HG03571 (cell line): ENCODE measurements at regions not wholly inside any gene's neighbourhood (a gene's known extent, or its start where the extent isn't known, plus 50 kb on each side); places are given as distances from the start of the nearest gene placed in this dataset.

Experiments used
- ATAC-seq: cut with Tn5 transposase; IDR thresholded peaks from one replicate; pipeline ENCODE4 v1.9.1; 2021; ENCODE audit not compliant: unreplicated experiment

DNA sequence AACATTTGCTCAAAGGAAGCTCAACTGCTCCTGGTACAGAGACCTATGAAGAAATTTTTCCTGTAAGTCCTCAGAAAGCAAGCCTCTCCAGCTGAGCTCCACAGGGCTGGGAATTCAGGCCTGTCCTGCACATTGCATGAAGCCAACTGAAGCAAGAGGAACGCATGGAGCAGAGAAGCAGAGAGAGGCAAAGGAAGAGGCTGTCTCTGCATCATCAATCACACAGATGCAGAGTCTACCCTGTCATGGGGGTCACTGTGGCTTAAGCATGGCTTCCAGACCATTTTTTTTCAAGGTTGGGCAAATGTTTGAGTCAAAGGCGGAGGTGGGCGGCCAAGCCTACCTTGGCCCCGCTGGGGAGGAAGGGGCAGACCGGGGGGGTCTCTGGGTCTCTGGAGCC, 110.3 kb upstream of the MSX1 start:
- ATAC-seq, result no peak

DNA sequence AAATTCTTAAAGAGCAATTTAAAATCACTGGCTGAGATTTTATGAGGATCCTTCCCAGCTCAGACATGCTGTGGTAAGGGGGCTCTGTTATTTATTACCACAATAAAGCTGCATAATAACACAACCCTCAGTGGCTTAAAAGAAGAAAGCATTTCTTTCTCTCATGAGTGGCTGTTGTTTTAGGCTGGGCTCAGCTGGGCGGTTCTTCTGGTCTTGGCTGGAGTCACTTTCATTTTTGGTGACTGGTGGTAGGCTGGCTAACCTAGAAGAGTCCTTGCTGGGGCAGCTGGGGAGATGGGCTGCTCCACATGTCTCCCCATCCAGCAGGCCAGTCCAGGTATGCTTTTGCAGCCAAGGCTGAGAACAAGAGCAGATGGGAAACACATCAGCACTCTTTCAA, 113.0 kb upstream of the MSX1 start:
- ATAC-seq, result no peak

DNA sequence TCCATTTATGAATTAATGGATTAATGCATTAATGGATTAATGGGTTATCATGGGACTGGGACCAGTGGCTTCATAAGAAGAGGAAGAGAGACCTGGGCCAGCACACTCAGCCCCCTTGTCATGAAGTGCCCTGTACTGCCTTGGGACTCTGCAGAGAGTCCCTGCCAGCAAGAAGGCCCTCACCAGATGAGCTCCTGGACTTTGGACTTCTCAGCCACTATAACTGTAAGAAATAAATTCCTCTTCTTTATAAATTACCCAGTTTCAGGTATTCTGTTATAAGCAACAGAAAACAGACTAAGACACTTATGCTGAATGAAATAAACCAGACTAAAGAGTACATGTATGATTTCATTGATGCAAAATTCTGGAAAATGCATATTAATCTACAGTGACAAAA, 119.4 kb upstream of the MSX1 start:
- ATAC-seq, result no peak

DNA sequence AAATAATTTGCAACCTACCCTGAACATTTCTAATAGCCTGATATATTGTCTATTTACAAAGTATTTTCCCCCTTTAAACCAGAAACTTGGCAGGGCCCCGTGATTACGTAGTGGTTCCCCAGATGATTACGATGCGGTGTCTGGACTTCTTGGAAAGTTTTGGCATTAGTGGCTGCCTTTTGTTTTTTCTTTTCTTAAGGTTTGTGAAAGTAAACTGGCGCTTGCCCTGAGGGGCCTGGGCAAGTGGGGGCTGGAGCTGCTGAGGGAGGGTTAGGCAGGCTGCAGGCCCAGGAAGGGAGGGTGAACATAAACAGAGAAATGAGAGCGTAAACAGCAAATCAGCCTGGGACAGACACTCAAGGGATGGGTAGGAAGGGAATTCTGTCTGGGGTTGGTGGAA, 123.6 kb upstream of the MSX1 start:
- ATAC-seq, result no peak

DNA sequence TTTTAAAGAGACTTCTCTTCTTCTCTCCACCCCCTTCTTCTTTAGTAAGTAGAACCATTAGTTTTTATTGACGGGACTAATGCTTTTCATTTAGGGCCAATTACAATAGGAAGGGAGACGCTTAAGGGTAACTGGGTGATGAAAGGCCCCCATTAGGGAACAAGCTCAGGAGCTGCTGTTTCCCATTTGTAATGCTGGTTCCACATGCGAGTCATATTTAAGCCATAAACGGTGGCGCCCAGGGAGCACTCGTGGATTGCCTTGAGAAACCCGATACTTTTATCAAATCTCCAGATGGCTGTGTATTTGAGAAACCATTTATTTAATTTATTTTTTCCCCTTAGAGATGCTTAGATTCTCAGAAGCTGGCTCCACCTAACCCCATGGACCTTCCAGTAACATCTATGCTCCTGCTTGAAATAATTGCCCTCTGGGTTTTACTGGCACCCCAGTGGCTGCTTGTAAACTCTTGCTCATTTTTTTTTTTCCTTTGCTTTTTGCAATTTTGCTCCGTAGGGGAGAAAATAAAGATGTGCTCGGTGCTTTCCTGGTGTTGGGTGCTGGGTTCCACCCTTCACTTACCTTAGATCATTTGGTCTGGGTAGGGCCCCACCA, 124.2 kb upstream of the MSX1 start:
- ATAC-seq, result no peak

DNA sequence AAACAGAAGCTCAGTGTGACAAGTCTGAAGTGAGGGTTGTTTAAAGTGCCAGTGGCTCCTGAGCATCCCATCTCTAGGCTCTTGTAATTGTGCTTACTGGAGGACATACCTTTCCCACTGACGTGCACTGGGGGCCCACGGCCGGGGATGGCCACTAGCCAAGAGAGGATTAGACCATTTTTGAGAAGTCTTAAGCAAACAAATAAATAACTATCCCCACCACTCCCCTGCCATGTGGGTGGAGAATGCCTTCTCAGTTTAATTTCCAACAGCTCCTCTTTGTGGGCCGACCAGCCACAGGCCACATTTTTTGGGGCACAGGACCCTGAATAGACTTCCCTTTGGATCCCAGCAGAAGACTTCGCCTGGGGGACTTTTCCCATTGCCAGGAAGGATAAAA, 125.0 kb upstream of the MSX1 start:
- ATAC-seq, result no peak

DNA sequence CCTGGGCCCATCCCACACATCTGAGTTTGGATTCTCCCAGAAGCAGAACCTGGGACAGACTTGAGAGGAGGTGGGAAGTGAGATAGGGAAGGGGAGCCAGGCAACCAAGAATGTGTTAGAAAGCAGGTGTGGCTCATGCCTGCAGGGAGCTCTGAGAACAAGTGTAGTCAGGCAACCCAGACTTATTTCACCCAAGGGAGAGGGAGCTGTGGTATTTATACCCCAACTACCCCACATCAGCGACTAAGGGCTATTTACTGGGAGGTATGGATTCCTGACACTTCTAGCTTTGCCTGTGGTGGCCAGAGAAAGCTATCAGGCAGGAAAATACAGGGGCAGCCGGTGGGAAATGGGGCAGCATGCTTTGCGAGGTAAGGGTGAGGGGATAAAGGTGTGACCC, 125.8 kb upstream of the MSX1 start:
- no peak for ATAC-seq

DNA sequence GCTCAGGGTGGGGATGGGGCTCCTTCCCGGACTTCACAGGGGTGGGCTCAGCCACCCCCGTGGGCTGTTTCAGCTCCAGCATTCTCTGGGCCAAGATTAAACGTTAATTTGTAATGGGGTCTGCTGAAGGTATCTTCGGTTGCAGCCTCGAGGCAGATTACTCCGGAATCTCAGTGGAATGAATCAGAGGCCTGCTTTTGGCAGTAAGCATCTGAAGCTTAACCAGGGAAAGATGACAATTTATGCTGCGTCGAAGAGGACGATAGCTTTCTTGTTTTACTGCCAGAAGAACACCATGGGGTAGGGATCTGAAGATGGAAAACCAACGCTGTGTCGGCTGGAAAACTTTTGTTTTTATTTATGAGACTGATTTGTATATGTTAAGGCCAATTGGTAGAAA, 129.2 kb upstream of the MSX1 start:
- no peak for ATAC-seq

DNA sequence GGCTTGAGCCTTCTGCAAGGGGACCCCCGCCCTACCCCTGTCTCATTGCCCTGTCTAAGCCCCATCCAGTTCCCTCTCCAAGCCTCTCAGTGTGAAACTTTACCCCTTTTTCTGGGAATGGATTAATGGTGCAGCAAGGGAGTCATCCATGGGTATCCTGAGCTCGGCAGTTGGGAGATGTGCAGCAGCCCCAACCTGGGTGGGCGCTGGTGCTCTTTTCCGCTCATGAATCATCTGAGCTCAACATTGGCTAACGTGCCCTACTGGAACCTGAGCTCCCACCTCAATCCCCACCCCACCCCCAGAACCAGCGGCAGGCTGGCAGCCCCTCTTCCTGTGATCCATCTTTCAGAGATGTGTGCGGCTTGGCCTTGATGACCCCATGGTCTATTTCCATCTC, 130.3 kb upstream of the MSX1 start:
- ATAC-seq, result no peak

DNA sequence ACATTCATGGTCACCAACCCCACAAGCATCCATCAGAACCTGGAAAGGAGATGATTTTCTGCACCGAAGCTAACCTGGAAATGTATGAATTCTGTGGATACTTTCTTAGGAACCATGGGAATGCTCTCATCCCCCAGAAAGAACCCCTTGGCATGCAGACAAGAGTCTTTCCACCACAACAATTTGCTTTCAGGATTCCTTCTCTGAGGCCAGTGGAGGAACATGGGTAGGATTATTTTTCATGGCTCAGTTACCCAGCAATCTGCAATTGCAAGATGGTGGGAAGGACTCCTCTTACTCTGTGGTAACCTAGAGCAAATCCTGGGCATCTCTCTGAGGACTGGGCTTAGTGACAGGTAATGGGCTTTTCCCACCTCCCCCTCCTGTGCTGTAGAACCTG, 131.9 kb upstream of the MSX1 start:
- ATAC-seq, result no peak

DNA sequence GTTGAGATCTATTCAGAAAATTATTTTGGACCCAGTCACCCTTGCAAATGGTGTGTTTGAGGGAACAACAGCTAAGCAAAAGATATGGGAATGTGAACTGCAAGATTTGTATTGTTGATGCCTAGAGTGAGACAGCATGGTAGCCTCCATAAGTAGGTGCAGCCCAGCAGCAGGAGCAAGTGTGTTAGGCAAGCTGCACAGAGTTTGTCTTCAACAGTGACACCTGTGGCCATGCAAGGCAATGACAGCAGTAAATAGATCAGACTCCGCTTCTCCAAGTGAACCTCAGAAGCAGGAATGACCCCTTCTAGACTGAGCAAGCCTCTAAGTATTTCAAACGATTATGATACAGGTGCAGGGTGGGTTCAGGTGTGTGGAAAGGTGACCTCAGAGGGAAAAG, 133.4 kb upstream of the MSX1 start:
- ATAC-seq, result no peak

DNA sequence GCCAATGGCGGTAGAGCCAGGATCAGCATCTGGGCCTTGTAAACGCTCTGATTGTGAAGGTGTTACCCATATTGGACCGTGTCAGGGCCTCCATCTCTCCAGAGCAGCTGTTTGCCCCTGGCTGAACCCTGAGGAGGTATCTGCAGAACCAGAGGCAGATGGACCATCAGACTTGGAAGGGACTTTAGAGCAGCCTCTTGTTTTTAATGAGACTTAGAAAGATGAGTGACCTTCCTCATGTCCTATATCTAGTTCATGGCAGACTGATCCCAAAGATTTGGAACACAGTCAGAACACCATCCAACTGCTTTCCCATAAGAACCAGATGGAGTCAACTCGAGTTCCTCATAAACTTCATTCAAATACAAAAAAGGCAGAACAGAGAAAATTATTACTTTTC, 135.1 kb upstream of the MSX1 start:
- ATAC-seq, result no peak

DNA sequence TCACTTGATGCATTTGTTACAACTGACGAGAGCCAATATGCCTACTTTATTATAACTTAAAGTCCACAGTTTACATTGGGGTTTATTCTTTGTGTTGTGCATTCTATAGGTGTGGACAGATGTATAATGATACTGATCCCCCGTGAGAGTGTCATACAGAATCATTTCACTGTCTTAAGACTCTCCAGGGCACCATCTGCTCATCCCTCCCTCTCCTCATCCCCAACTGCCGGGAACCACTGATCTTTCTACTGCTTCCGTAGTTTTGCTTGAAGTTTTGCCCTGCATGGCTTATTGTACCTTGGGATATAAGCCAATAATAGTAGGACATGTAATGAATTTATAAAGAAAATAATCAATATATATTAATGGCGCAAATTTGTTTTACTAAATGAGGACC, 137.8 kb upstream of the MSX1 start:
- no peak for ATAC-seq

DNA sequence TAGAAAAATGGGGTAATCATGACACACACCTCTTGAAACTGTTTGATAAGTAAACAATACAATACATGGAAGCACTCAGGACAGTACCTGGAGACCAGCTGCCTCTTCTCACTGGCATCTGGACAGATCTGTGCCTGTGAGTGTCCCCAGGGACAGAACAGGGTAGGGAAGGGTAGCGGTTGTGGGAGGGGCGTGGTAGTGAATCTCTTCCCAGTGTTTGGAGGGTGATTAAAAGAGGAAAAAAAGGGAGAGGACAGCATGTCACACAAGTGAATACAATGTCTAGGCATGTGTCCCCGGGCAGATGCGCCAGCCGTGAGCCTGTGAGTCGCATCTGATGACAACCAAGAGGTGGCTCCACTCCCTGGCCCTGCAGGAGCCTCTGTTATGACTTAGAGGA, 138.8 kb upstream of the MSX1 start:
- no peak for ATAC-seq

DNA sequence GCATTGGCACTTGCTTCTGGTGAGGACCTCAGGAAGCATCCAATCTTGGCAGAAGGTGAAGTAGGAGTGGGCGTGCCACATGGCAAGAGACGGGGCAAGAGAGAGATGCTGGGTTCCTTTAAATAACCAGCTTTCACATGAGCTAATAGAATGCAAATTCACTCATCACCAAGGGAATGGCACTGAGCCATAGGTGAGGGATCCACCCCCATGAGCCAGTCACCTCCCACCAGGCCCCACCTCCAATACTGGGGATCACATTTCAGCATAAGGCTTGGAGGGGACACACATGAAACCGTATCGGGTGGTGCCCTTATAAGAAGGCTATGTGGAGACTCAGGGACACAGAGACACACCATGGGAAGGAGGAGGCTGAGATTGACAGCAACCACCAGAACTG, 140.0 kb upstream of the MSX1 start:
- no peak for ATAC-seq

DNA sequence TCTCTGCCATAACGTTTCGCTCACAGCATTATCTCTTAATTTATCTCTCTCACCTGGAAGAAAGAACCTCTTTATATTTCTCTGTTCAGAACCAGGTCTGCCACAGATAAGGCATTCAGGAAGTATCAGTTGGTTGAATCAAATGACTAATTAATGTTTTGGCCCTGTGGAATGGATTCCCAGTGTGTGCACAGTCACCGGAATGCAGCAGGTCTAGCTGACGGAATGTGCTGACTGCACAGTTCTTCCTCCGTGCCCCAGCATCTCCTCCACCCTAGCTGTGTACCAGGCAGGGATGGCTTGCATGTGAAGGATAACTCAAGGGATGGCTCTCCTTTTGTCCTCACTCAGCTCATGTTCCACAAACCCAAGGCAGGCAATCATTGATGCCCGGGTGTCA, 141.8 kb upstream of the MSX1 start:
- no peak for ATAC-seq

DNA sequence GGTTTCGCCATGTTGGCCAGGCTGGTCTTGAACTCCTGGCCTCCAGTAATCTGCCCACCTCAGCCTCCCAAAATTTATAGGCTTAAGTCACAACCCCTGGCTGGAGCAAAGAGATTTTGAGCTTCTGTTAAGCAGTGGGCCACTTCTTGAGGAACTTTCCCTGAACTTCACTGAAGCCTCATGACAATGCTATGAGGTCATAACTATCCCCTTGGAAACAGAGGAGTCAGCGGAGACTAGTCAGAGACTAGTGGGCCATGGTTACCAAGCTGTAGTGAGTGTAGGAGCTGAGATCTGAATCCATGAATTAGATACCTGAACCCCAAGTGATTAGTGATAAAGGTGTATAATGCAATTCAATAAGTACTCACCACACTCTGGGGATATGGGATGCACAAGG, 145.1 kb upstream of the MSX1 start:
- no peak for ATAC-seq

DNA sequence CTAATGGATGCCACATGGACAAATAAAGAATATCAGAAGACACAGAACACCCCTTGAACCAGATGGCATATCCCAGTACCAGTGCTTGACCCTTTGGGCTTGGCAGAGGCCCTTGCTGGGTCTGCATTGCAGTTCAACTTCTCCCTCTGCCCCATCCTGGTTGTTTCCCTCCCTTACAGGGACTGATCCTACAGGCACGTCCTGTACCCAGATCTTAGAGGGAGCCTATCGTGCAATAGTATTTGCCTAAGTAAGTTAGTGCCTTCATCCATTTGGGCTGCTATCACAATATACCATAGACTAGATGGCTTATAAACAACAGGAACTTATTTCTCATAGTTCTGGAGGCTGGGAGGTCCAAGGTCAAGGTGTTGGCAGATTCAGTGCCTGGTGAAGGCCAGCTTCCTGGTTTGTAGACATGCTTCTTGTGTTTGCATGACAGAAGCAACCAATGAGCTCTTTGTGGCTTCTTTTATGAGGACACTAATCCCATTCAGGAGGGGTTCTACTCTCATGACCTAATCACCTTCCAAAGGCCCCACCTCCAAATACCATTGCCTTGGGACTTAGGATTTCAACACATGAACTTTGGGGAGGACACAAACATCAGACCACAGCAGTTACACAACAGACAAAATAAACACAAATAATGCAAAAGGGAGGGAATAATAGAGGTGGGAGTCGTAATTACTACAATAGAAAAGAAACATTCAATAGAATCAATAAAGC, 146.5 kb upstream of the MSX1 start:
- ATAC-seq, result no peak

DNA sequence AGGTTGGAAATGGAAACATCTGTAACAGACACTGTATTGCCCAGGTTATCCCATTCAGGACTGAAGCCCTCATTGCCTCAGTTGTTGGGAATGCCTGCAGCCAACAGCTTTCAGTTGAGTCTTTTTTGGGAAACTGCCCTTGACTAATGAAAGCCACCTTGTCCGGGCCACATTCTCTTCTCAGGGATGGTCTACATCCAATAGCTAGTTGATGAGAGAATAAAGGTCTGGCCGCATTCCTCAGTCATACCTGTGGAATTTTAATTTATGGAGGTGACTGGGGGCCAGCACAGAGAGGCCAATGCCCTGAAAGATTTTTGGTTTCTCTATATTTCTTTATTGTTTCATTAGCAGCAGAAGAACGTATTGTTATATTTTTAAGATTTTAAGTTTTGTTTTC, 147.6 kb upstream of the MSX1 start:
- no peak for ATAC-seq

DNA sequence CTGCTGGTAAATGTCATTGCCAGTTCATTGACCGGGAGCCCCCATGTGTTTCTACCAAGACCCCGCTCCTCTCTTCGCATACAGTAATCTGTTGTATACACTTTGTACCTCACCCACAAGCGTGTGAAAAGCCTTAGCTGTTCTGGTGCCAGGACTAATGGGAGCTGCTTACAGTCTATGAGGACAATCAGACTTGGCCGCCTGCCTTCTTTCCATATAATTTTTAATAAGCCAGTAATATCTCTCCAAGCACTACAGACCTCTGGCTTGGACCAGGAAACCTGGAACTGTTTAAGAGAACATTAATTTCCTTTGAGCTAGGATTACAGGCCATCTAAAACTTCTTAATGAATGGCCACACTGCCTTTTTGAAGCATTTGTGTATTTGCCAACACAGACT, 149.7 kb upstream of the MSX1 start:
- no peak for ATAC-seq

DNA sequence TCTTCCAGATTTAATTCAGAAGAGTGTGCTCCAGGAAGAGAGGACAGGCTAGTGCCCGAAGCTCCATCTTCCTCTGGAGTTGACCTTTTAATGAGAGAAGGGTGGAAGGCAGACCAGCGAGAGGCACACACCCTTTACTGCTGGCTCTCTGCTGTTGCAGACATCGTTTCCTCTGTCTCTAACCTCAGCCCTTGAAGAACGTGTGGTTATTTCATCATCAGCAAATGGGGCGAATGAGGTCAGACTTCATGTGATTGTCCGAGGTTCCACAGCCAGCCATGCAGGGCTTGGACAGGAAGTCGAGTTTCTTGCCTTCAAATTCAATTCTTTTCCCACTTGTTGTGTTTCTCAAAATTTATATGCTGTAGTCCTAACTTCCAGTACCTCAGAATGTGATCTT, 155.2 kb upstream of the MSX1 start:
- ATAC-seq, result no peak

DNA sequence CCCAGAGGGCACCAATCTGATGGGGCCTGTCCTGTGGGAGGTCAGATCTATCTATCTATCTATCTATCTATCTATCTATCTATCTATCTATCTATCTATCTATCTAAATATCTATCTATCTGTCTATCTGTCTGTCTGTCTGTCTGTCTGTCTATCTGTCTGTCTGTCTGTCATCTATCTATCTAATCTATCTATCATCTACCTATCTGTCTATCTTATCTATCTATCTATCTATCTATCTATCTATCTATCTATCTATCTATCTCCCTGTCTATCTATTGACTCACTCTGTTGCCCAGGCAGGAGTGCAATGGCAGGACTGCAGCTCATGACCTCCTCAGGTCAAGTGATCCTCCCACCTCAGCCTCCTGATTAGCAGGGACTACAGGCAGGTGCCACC, 155.7 kb upstream of the STX18 start:
- no peak for ATAC-seq

DNA sequence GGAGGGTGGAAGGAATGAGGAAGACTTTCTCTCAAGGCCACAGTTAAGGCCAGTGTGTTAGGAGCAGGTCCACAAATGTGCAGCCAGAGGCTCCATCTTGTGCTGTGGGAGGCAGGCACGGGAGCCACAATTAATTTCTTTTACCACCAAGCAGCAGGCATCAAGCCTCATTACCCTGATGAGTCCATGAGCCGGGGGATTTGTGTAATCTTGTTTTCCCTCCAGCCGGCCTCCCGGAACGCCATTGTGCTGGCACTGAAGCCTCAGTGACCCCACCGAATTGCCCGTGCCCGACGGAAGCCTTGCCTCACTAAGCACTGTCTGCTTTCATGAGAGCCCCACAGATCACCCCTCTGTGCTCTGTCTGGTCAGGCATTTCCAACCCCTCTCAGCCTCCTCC, 154.7 kb upstream of the STX18 start:
- ATAC-seq, result no peak
